Endothelial cell of umbilical vein (primary cell): ENCODE measurements at regions not wholly inside any gene's neighbourhood (a gene's known extent, or its start where the extent isn't known, plus 50 kb on each side); places are given as distances from the start of the nearest gene placed in this dataset.

Experiments
- EZH2 ChIP-seq: IDR thresholded peaks from 2 replicates; pipeline ENCODE4 v1.6.1; 2012; ENCODE audit warnings: borderline replicate concordance, low read depth, mild to moderate bottlenecking, moderate library complexity, low read length, inconsistent platforms; ENCODE audit not compliant: severe bottlenecking
- FOS ChIP-seq: IDR thresholded peaks from 2 replicates; pipeline ENCODE4 v1.6.1; 2011; ENCODE audit warnings: mild to moderate bottlenecking, low read length, moderate library complexity, borderline replicate concordance; ENCODE audit not compliant: insufficient read depth
- GATA2 ChIP-seq: IDR thresholded peaks from 2 replicates; pipeline ENCODE4 v1.7.0; 2011; ENCODE audit warnings: low read depth, mild to moderate bottlenecking, moderate library complexity, mixed read lengths, low read length; ENCODE audit not compliant: insufficient read length, insufficient read depth
- JUN ChIP-seq: IDR thresholded peaks from 2 replicates; pipeline ENCODE4 v1.6.1; 2011; ENCODE audit warnings: borderline replicate concordance, low read depth; ENCODE audit not compliant: insufficient read length, insufficient read depth
- MYC ChIP-seq: IDR thresholded peaks from one replicate; pipeline ENCODE4 v1.6.1; 2011; ENCODE audit warnings: mild to moderate bottlenecking, low read depth, low read length
- POLR2A ChIP-seq: IDR thresholded peaks from 2 replicates; pipeline ENCODE4 v1.6.1; 2012; ENCODE audit warnings: low read depth, mild to moderate bottlenecking, control low read depth, low read length
- POLR2AphosphoS5 ChIP-seq: IDR thresholded peaks from 2 replicates; pipeline ENCODE4 v1.6.1; 2012; ENCODE audit warnings: low read depth, mild to moderate bottlenecking, control low read depth, low read length, moderate library complexity; ENCODE audit not compliant: insufficient read depth
- TF ChIP-seq, protein P1 (sequence below), 2 donors: IDR thresholded peaks; 1 replicate in 1 of 2; 2 replicates in 1 of 2; pipeline ENCODE4 v1.5.1; 2011; ENCODE audit warnings: low read length in 2 of 2, mild to moderate bottlenecking in 2 of 2, moderate library complexity in 2 of 2, control low read depth in 1 of 2, inconsistent platforms in 1 of 2, low read depth in 1 of 2; ENCODE audit not compliant: insufficient read depth in 1 of 2; ENCODE audit errors: extremely low read depth in 1 of 2
- TF ChIP-seq, protein P2 (sequence below): IDR thresholded peaks from 2 replicates; pipeline ENCODE4 v1.6.1; 2011; ENCODE audit not compliant: insufficient read depth, insufficient read length

- TF ChIP-seq, protein P1, sequence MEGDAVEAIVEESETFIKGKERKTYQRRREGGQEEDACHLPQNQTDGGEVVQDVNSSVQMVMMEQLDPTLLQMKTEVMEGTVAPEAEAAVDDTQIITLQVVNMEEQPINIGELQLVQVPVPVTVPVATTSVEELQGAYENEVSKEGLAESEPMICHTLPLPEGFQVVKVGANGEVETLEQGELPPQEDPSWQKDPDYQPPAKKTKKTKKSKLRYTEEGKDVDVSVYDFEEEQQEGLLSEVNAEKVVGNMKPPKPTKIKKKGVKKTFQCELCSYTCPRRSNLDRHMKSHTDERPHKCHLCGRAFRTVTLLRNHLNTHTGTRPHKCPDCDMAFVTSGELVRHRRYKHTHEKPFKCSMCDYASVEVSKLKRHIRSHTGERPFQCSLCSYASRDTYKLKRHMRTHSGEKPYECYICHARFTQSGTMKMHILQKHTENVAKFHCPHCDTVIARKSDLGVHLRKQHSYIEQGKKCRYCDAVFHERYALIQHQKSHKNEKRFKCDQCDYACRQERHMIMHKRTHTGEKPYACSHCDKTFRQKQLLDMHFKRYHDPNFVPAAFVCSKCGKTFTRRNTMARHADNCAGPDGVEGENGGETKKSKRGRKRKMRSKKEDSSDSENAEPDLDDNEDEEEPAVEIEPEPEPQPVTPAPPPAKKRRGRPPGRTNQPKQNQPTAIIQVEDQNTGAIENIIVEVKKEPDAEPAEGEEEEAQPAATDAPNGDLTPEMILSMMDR (IDR thresholded peaks at IDR 0.05; ENCODE audit: extremely low read depth in 1 of 2, insufficient read depth in 1 of 2, low read depth in 1 of 2, low read length in 2 of 2): no peak
- no peak for TF ChIP-seq EZH2
- TF ChIP-seq POLR2A: no peak
- TF ChIP-seq, protein P2, sequence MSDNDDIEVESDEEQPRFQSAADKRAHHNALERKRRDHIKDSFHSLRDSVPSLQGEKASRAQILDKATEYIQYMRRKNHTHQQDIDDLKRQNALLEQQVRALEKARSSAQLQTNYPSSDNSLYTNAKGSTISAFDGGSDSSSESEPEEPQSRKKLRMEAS: no peak
- TF ChIP-seq POLR2AphosphoS5: no peak
- no peak for TF ChIP-seq JUN
- TF ChIP-seq MYC: no peak
- TF ChIP-seq GATA2: no peak
- TF ChIP-seq FOS: no peak
Observed at GRCh38 chr3:167100200-167100599, 279.9 kb downstream of the ZBBX start.
